T-helper 2 cell treated with Interferon-gamma antibody and Interleukin-4, amounts not matched to agents 100 ng/mL and 5 ng/mL, for 36 hours (primary cell): ENCODE measurements at regions not wholly inside any gene's neighbourhood (a gene's known extent, or its start where the extent isn't known, plus 50 kb on each side); places are given as distances from the start of the nearest gene placed in this dataset.
"Not testable (repeated sequence)": the region's sequence is repeated elsewhere in the genome, so short reads cannot be mapped to it uniquely, and the experiment has no call there.

Experiments
- intact Hi-C: fragments of 100-400 bp; cut with micrococcal nuclease; formaldehyde crosslinking; loops from one replicate; pipeline ENCODE4 v1.15.1; 2023

DNA sequence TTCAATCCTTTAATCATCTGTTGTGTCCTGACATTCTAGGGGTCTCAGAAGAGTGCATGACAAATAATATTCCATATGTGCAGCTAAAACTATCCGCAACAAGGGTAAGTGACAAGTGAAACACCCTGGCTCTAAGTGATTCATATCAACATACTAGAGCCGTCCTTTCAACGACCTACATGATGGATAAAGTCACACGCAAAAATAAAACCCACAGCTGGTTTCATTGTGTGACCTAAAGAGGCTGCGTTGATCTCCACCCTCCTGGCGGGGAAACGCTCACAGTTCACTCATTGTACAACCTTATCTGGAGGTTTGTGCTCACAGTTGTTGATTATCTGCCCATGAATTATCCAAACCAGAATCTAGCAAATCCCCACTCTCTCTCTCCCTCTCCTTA lies 365.3 kb upstream of the PKN2 start:
- intact Hi-C loops, result no loop called here

DNA sequence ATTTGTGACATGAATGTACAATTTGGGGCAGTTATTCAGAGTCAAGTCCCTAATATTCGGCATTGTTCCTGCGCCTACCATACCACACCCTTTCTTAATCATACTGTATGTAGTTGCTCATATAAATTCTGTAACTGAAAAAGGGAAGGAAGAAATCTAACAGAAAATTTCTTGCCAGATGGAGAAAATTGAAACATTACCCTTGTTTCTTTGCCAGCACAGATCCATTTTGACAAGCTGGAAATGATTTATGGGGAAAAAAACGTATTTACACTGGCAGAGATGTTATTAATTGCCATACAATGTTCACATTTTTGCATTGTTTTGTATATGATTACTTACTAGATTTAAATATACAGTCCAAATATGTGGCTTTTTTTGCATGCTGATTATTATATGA lies 363.8 kb upstream of the PKN2 start:
- intact Hi-C loops, result no loop called here

GRCh38 chr1:88321706-88322105 lies 362.4 kb upstream of the PKN2 start:
- intact Hi-C loops, result no loop called here

DNA sequence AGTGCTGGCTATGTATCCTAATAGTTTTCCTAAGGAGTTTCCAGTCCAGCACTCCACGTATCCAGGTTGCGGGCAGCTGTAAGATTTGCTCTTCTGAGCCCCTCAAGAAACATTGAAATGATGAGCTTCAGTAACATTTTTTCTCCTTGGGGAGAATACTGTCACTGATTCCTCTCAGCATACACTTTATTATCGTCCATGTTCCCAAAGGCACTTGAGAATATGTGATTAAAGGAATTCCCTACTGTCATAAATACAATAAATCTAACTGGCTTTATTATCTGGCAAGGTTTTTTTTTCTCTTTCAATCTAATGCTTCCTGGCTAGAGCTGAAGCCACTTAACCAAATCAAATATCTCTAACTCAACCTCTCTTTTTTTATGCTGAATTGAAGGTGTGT lies 359.2 kb upstream of the PKN2 start:
- intact Hi-C loops, result no loop called here

DNA sequence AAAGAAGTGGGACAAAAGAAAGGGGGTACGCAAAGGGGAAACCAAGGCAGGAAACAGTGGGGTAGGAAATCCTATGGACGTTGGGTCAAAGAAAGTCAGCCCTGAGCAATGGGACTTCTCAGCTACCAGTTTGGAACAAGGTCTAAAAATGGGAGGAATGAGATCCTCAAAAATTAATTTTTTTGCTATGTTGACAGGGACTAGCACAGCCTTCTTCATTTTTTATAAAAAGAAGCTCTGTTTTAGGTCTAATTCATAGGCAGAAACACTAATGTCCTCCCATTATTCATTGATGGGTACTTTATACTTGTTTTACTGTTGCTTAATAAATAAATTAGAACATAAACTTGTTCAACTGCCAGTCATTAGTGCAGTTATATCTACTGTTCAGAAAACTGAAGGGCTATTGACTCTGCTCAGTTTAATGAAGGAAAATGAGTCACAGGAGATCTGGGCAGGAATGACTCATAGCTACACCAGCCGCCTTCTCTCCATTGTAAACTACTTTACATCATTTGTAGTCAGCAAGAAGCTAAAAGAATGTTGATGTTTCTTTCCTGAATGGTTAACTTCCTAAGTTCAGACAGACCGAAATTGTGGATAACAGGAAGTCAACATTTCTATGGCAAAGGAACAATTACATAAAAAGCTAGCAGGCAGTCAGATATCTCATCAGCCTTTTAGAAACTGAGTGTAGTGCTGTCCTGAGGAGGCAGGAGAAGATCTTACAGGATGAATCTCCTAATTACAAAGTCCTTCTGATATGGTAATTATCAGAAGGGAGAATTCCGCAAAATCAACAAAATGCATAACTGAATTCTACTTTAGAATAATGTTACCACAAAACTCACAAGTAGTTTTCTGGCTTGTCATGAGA lies 356.4 kb upstream of the PKN2 start:
- intact Hi-C loops, result no loop called here

DNA sequence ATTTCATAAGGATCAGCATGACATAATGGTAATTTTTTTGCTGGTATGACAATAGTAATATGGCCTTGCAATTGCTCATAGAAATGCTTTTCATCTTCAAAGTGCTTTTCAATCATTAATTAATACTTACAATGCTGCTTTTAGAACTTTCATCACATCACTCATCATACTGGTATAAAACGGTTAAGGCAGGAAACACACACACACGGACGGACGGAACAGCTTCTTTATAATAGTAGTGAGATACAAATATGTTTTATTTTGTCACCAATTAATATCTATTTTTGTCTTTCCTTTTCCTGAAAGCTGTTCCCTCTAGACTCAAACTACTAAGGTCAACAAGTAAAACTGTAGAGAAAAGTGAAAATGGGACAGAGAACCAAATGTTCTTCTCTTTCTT lies 353.9 kb upstream of the PKN2 start:
- intact Hi-C loops, result no loop called here

DNA sequence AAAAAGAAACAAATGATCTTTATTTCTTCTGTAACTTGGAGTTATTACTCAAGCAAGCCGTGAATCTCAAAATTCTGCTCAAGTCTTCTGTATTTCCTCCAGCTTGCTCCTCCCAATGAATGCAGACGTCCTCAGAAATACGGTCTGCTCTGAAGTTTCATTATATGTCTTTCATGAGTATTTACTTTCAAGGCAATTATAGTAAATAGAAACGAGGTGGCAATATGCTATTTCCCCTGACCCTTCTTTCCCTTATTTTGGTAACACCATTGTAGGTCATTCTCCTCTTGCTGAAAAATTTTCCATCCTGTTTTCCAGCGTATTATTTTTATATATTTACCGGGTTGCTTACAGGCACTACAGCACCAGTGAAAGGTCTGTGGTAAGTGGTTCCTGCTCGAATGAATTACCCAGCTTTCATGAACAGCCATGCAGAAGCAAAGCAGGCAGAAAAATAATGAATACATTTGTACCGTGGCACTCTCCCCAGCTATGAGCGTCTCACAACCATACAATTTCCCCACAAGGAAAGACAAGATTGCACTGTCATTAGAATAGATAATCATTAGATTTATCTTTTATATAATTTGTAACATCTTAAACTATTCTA lies 350.9 kb upstream of the PKN2 start:
- intact Hi-C loops, result no loop called here

- intact Hi-C loops, result no loop called here
Measured at GRCh38 chr1:88341447-88341846, 342.6 kb upstream of the PKN2 start.

DNA sequence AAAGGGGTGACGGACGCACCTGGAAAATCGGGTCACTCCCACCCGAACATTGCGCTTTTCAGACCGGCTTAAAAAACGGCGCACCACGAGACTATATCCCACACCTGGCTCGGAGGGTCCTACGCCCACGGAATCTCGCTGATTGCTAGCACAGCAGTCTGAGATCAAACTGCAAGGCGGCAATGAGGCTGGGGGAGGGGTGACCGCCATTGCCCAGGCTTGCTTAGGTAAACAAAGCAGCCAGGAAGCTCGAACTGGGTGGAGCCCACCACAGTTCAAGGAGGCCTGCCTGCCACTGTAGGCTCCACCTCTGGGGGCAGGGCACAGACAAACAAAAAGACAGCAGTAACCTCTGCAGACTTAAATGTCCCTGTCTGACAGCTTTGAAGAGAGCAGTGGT lies 342.0 kb upstream of the PKN2 start:
- intact Hi-C loops, result not testable (repeated sequence)

GRCh38 chr1:88350648-88351047 lies 333.4 kb upstream of the PKN2 start:
- intact Hi-C loops, result no loop called here

GRCh38 chr1:88351960-88352359 lies 332.1 kb upstream of the PKN2 start:
- intact Hi-C loops, result no loop called here

- intact Hi-C loops, result no loop called here
Measured at GRCh38 chr1:88354256-88354655, 329.8 kb upstream of the PKN2 start.

- intact Hi-C loops, result no loop called here
Measured at GRCh38 chr1:88357729-88358128, 326.3 kb upstream of the PKN2 start.

GRCh38 chr1:88371436-88372023 lies 312.5 kb upstream of the PKN2 start:
- intact Hi-C loops, result no loop called here

- intact Hi-C loops, result no loop called here
Measured at GRCh38 chr1:88375977-88376376, 308.1 kb upstream of the PKN2 start.

- intact Hi-C loops, result no loop called here
Measured at GRCh38 chr1:88376421-88376820, 307.7 kb upstream of the PKN2 start.

GRCh38 chr1:88378560-88378959 lies 305.5 kb upstream of the PKN2 start:
- intact Hi-C loops, result no loop called here

- intact Hi-C loops, result no loop called here
Measured at GRCh38 chr1:88394958-88395357, 289.1 kb upstream of the PKN2 start.

DNA sequence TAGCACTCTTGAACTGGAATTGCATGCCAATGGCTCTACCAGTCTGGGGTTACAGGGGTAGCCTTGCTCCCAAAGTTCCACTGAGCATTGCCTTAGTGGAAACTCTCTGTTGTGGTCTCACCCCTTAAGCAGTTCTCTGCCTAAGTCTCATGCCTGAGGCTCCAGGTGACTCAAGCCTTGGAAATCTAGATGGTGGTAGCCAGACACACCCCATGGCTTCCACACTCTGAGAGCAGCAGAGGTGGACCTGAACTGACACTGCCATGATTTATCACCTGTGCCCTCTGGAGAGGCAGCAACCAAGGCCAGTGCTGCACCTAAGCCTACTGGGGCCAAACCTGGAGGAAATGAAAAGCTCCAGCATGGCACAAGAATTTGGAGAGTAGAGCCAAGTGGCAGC lies 285.7 kb upstream of the PKN2 start:
- intact Hi-C loops, result no loop called here

DNA sequence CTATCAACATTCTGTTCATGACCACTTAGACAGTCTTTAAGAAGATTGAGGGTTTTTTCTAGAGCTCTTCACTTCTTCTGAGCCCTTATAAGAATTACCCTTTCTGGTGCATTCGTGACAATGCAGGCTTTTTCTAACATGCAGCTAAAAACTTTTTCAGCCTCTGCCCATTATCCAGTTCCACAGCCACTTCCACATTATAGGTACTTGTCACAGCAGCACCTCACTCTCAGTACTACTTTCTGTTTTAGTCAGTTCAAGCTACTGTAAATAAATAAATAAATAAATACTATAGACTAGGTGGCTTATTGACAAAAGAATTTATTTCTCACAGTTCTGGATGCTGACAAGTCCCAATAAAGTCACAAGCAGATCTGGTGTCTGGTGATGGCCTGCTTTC lies 284.4 kb upstream of the PKN2 start:
- intact Hi-C loops, result no loop called here

DNA sequence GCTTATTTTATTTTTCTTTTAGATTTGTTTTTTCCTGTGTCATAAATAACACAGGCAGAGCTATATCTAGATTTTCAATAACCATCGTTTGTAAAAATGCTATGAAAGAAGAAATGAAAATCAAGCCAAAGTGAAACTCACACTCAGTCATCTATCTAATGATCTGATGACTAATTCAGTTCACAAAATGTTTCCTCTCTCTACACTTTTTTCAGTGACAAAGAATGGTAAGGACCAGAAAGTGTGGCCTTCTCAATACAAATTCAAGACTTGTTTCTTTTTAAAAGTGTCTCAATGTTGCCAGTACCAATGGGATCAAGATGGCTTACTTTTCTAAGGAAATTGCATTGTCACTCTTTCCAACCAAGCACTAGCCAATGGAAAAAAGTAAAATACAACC lies 282.8 kb upstream of the PKN2 start:
- intact Hi-C loops, result no loop called here

GRCh38 chr1:88404582-88404981 lies 279.5 kb upstream of the PKN2 start:
- intact Hi-C loops, result no loop called here

GRCh38 chr1:88407248-88407647 lies 276.8 kb upstream of the PKN2 start:
- intact Hi-C loops, result no loop called here
